ENCODE measurements at regions not wholly inside any gene's neighbourhood (a gene's known extent, or its start where the extent isn't known, plus 50 kb on each side); places are given as distances from the start of the nearest gene placed in this dataset.
A peak's percentile ranks its signal among the peaks of the same experiment; 100 is the strongest.

DNA sequence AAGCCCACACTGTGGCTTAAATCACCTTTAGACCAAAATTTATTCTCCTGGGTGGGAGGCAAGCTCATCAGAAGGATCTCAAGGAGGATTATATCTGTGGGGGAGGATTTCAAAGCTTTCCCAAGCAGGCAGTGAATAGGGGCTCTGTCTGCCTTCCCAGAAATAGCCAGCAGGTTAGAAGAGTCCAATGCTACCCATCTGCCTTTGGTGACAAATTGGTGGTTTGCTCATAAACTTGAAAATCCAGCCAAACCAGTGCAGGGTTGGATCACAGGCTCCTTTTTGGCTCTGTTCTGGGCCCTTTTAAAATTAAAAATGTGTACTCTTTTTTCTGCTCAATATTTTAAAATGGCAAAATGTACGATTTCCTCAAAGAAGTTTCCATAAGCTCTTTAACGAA is 118.9 kb upstream of the ZC3H11B start:
- Histone ChIP-seq H3K9me2 (ENCODE audit: insufficient read depth) (no peaks in the 10 kb centered on the region), H4K20me1 (ENCODE audit: insufficient read depth) (no peaks in the 10 kb centered on the region), H2AFZ (ENCODE audit: low read depth, low read length, poor library complexity, severe bottlenecking) (no peak overlapping the region), H3K4me2 (ENCODE audit: low read length) (no peak overlapping the region), H3K79me2 (ENCODE audit: insufficient read depth, low read length) (no peaks in the 10 kb centered on the region), H3K4me1 (ENCODE audit: control insufficient read depth in 1 of 2, insufficient read depth in 2 of 2, low read length in 2 of 2) (peaks cover 3% of the 10 kb centered on the region in 2 experiments; a peak in 1 of 4 replicates), H3K9ac (ENCODE audit: low read length) (no peak overlapping the region), H3K36me3 (ENCODE audit: control insufficient read depth in 1 of 2, insufficient read depth in 2 of 2, low read length in 2 of 2) (no peaks in the 10 kb centered on the region), H3K9me3 (ENCODE audit: control insufficient read depth in 1 of 2, insufficient read depth in 1 of 2, low read depth in 1 of 2, low read length in 2 of 2) (peaks cover 0 to 2% of the 10 kb centered on the region in 2 experiments; a peak in 1 of 4 replicates), H3K27me3 (ENCODE audit: insufficient read depth, low read length) (no peaks in the 10 kb centered on the region), H3K27ac (ENCODE audit: low read depth, low read length) (no peak overlapping the region), H3K4me3 (replicated peaks in 1 of 2; ENCODE audit: low read depth in 1 of 2, low read length in 2 of 2) (no peak overlapping the region)
- no TSS peak for BruUV-seq (replicated peaks)
- POLR2A ChIA-PET, result no interaction called here
- intact Hi-C loops (cut with micrococcal nuclease), result no loop called here
- ATAC-seq, result peak; percentile 46; the same call in 1 of the 2 replicates
- CTCF ChIA-PET, result interaction anchor here (1.1 kb wide), 1 partner anchor 10 kb away, joined by 3 read pairs; no protein-coding TSS in a partner anchor
- RAD21 ChIA-PET (ENCODE audit: low non-redundant PET in 1 of 2, low total read pairs in 2 of 2, uncharacterized antibody in 2 of 2, unreplicated experiment in 2 of 2), result no interaction called here
- TF ChIP-seq, protein P1, sequence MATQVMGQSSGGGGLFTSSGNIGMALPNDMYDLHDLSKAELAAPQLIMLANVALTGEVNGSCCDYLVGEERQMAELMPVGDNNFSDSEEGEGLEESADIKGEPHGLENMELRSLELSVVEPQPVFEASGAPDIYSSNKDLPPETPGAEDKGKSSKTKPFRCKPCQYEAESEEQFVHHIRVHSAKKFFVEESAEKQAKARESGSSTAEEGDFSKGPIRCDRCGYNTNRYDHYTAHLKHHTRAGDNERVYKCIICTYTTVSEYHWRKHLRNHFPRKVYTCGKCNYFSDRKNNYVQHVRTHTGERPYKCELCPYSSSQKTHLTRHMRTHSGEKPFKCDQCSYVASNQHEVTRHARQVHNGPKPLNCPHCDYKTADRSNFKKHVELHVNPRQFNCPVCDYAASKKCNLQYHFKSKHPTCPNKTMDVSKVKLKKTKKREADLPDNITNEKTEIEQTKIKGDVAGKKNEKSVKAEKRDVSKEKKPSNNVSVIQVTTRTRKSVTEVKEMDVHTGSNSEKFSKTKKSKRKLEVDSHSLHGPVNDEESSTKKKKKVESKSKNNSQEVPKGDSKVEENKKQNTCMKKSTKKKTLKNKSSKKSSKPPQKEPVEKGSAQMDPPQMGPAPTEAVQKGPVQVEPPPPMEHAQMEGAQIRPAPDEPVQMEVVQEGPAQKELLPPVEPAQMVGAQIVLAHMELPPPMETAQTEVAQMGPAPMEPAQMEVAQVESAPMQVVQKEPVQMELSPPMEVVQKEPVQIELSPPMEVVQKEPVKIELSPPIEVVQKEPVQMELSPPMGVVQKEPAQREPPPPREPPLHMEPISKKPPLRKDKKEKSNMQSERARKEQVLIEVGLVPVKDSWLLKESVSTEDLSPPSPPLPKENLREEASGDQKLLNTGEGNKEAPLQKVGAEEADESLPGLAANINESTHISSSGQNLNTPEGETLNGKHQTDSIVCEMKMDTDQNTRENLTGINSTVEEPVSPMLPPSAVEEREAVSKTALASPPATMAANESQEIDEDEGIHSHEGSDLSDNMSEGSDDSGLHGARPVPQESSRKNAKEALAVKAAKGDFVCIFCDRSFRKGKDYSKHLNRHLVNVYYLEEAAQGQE (IDR thresholded peaks at IDR 0.05; ENCODE audit: low read depth), result no peak
- TF ChIP-seq SP1 (IDR thresholded peaks at IDR 0.05; ENCODE audit: low read depth) (0 out of 2 replicates have a peak, but pooled peaks have one; percentile 23), ELF1 (IDR thresholded peaks at IDR 0.05; ENCODE audit: borderline replicate concordance, low read depth) (no peak), FOSL1 (IDR thresholded peaks at IDR 0.05; ENCODE audit: low read depth) (0 out of 2 replicates have a peak, but pooled peaks have one; percentile 6)
- TF ChIP-seq, protein P2, sequence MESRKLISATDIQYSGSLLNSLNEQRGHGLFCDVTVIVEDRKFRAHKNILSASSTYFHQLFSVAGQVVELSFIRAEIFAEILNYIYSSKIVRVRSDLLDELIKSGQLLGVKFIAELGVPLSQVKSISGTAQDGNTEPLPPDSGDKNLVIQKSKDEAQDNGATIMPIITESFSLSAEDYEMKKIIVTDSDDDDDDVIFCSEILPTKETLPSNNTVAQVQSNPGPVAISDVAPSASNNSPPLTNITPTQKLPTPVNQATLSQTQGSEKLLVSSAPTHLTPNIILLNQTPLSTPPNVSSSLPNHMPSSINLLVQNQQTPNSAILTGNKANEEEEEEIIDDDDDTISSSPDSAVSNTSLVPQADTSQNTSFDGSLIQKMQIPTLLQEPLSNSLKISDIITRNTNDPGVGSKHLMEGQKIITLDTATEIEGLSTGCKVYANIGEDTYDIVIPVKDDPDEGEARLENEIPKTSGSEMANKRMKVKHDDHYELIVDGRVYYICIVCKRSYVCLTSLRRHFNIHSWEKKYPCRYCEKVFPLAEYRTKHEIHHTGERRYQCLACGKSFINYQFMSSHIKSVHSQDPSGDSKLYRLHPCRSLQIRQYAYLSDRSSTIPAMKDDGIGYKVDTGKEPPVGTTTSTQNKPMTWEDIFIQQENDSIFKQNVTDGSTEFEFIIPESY (IDR thresholded peaks at IDR 0.05; ENCODE audit: extremely low read depth, insufficient replicate concordance, low read length), result no peak
- no peak for DNase-seq (ENCODE audit: low read depth, low spot score)

All from HCT116 (cell line).